ENCODE measurements at regions not wholly inside any gene's neighbourhood (a gene's known extent, or its start where the extent isn't known, plus 50 kb on each side); places are given as distances from the start of the nearest gene placed in this dataset.

GRCh38 chr16:26976873-26977272, 89.9 kb upstream of the C16orf82 start:
- Histone ChIP-seq H3K27me3 (no peaks in the 10 kb centered on the region), H3K9ac (ENCODE audit: low read depth in 2 of 2, low read length in 2 of 2) (no peak overlapping the region), H3K4me3 (no peak overlapping the region), H3K36me3 (no peaks in the 10 kb centered on the region), H3K4me1 (no peaks in the 10 kb centered on the region), H3K27ac (no peak overlapping the region), H3K9me3 (no peaks in the 10 kb centered on the region)
- TF ChIP-seq CTCF (IDR thresholded peaks at IDR 0.05), result no peak
- no peak for DNase-seq
- intact Hi-C loops (cut with DNase I), result no loop called here

- DNase-seq, result no peak
- Histone ChIP-seq H3K27me3 (no peaks in the 10 kb centered on the region), H3K9ac (ENCODE audit: low read depth in 2 of 2, low read length in 2 of 2) (no peak overlapping the region), H3K36me3 (no peaks in the 10 kb centered on the region), H3K4me1 (no peaks in the 10 kb centered on the region), H3K9me3 (no peaks in the 10 kb centered on the region), H3K27ac (no peak overlapping the region), H3K4me3 (no peak overlapping the region)
- intact Hi-C loops (cut with DNase I), result no loop called here
- no peak for TF ChIP-seq CTCF (IDR thresholded peaks at IDR 0.05)
Observed at GRCh38 chr16:26981266-26981938, 85.3 kb upstream of the C16orf82 start.

GRCh38 chr16:26982422-26982821, 84.3 kb upstream of the C16orf82 start:
- H3K27ac ChIP-seq, result no peak overlapping the region
- no peaks in the 10 kb centered on the region for H3K27me3 ChIP-seq
- H3K4me3 ChIP-seq, result no peak overlapping the region
- H3K4me1 ChIP-seq, result no peaks in the 10 kb centered on the region
- H3K9ac ChIP-seq (ENCODE audit: low read depth in 2 of 2, low read length in 2 of 2), result no peak overlapping the region
- intact Hi-C loops (cut with DNase I), result no loop called here
- no peaks in the 10 kb centered on the region for H3K36me3 ChIP-seq
- no peak for TF ChIP-seq CTCF (IDR thresholded peaks at IDR 0.05)
- no peak for DNase-seq
- H3K9me3 ChIP-seq, result no peaks in the 10 kb centered on the region

GRCh38 chr16:26983426-26983825, 83.3 kb upstream of the C16orf82 start:
- H3K9me3 ChIP-seq, result no peaks in the 10 kb centered on the region
- no peak overlapping the region for H3K4me3 ChIP-seq
- no peak for DNase-seq
- no peak overlapping the region for H3K9ac ChIP-seq (ENCODE audit: low read depth in 2 of 2, low read length in 2 of 2)
- H3K27me3 ChIP-seq, result no peaks in the 10 kb centered on the region
- H3K4me1 ChIP-seq, result no peaks in the 10 kb centered on the region
- H3K27ac ChIP-seq, result no peak overlapping the region
- TF ChIP-seq CTCF (IDR thresholded peaks at IDR 0.05), result no peak
- intact Hi-C loops (cut with DNase I), result no loop called here
- H3K36me3 ChIP-seq, result no peaks in the 10 kb centered on the region

GRCh38 chr16:26985100-26986065, 81.3 kb upstream of the C16orf82 start:
- Histone ChIP-seq H3K9me3 (no peaks in the 10 kb centered on the region), H3K4me3 (no peak overlapping the region), H3K4me1 (no peaks in the 10 kb centered on the region), H3K27me3 (no peaks in the 10 kb centered on the region), H3K27ac (no peak overlapping the region), H3K36me3 (no peaks in the 10 kb centered on the region), H3K9ac (ENCODE audit: low read depth in 2 of 2, low read length in 2 of 2) (no peak overlapping the region)
- no peak for TF ChIP-seq CTCF (IDR thresholded peaks at IDR 0.05)
- intact Hi-C loops (cut with DNase I), result no loop called here
- no peak for DNase-seq
